ENCODE measurements at regions not wholly inside any gene's neighbourhood (a gene's known extent, or its start where the extent isn't known, plus 50 kb on each side); places are given as distances from the start of the nearest gene placed in this dataset.

- ChIA-PET POLR2A (no interaction called here), CTCF (no interaction called here)
- no peak for DNase-seq (ENCODE audit: extremely low spot score)
- no peak for TF ChIP-seq CTCF (IDR thresholded peaks at IDR 0.05; ENCODE audit: control extremely low read depth, extremely low read depth, low read depth, missing control alignments)
Measured at GRCh38 chr14:97420211-97420610, 623.0 kb downstream of the VRK1 start.

- CTCF ChIA-PET: no interaction called here
Measured at GRCh38 chr14:97426776-97427175, 629.6 kb downstream of the VRK1 start.

GRCh38 chr14:97428808-97429440, 631.7 kb downstream of the VRK1 start:
- ChIA-PET POLR2A (no interaction called here), CTCF (interaction anchor here (1.3 kb wide), 1 partner anchor 14 kb away, joined by 3 read pairs; no protein-coding TSS in a partner anchor)
- TF ChIP-seq CTCF (IDR thresholded peaks at IDR 0.05; ENCODE audit: control extremely low read depth, extremely low read depth, low read depth, missing control alignments): no peak
- no peak for DNase-seq (ENCODE audit: extremely low spot score)

More at GRCh38 chr14:97426776-97427175, 629.6 kb downstream of the VRK1 start:
- TF ChIP-seq CTCF (IDR thresholded peaks at IDR 0.05; ENCODE audit: control extremely low read depth, extremely low read depth, low read depth, missing control alignments): no peak
- DNase-seq (ENCODE audit: extremely low spot score): no peak
- POLR2A ChIA-PET: no interaction called here

- ChIA-PET POLR2A (no interaction called here), CTCF (no interaction called here)
- TF ChIP-seq CTCF (IDR thresholded peaks at IDR 0.05; ENCODE audit: control extremely low read depth, extremely low read depth, low read depth, missing control alignments): no peak
- no peak for DNase-seq (ENCODE audit: extremely low spot score)
Measured at GRCh38 chr14:97432586-97432985, 635.4 kb downstream of the VRK1 start.

GRCh38 chr14:97441740-97442362, 644.7 kb downstream of the VRK1 start:
- DNase-seq (ENCODE audit: extremely low spot score): no peak
- no peak for TF ChIP-seq CTCF (IDR thresholded peaks at IDR 0.05; ENCODE audit: control extremely low read depth, extremely low read depth, low read depth, missing control alignments)
- ChIA-PET CTCF (no interaction called here), POLR2A (no interaction called here)

- TF ChIP-seq CTCF (IDR thresholded peaks at IDR 0.05; ENCODE audit: control extremely low read depth, extremely low read depth, low read depth, missing control alignments): no peak
- no peak for DNase-seq (ENCODE audit: extremely low spot score)
- ChIA-PET POLR2A (no interaction called here), CTCF (no interaction called here)
Measured at GRCh38 chr14:97442363-97442762, 645.2 kb downstream of the VRK1 start.
